HG02981 (cell line): ENCODE measurements at regions not wholly inside any gene's neighbourhood (a gene's known extent, or its start where the extent isn't known, plus 50 kb on each side); places are given as distances from the start of the nearest gene placed in this dataset.

ENCODE experiments used
- ATAC-seq: cut with Tn5 transposase; IDR thresholded peaks from one replicate; pipeline ENCODE4 v1.9.1; 2021; ENCODE audit warnings: mild to moderate bottlenecking, moderate library complexity; ENCODE audit not compliant: unreplicated experiment

GRCh38 chr1:94646786-94647555 is 105.4 kb upstream of the F3 start:
- ATAC-seq, result no peak

- ATAC-seq, result no peak
Observed at GRCh38 chr1:94646141-94646643, 104.6 kb upstream of the F3 start.

GRCh38 chr1:94644352-94644751 is 102.8 kb upstream of the F3 start:
- ATAC-seq, result no peak

GRCh38 chr1:94643819-94644218 is 102.3 kb upstream of the F3 start:
- ATAC-seq, result no peak

GRCh38 chr1:94642617-94643321 is 101.2 kb upstream of the F3 start:
- no peak for ATAC-seq

GRCh38 chr1:94641990-94642389 is 100.4 kb upstream of the F3 start:
- ATAC-seq, result no peak

GRCh38 chr1:94640125-94640524 is 98.6 kb upstream of the F3 start:
- no peak for ATAC-seq

- ATAC-seq, result no peak
Observed at GRCh38 chr1:94637121-94637520, 95.6 kb upstream of the F3 start.

GRCh38 chr1:94636624-94637023 is 95.1 kb upstream of the F3 start:
- no peak for ATAC-seq

GRCh38 chr1:94636100-94636499 is 94.5 kb upstream of the F3 start:
- ATAC-seq, result no peak

- ATAC-seq, result no peak
Observed at GRCh38 chr1:94634977-94635416, 93.4 kb upstream of the F3 start.

- no peak for ATAC-seq
Observed at GRCh38 chr1:94633051-94633450, 91.5 kb upstream of the F3 start.

- ATAC-seq, result no peak
Observed at GRCh38 chr1:94629259-94630181, 88.0 kb upstream of the F3 start.

- ATAC-seq, result no peak
Observed at GRCh38 chr1:94628499-94628843, 86.9 kb upstream of the F3 start.

- no peak for ATAC-seq
Observed at GRCh38 chr1:94627771-94628498, 86.4 kb upstream of the F3 start.

GRCh38 chr1:94624203-94624602 is 82.6 kb upstream of the F3 start:
- ATAC-seq, result no peak

- no peak for ATAC-seq
Observed at GRCh38 chr1:94623560-94624148, 82.1 kb upstream of the F3 start.

- ATAC-seq, result no peak
Observed at GRCh38 chr1:94622757-94623156, 81.2 kb upstream of the F3 start.

- ATAC-seq, result no peak
Observed at GRCh38 chr1:94621802-94622201, 80.2 kb upstream of the F3 start.

GRCh38 chr1:94621395-94621794 is 79.8 kb upstream of the F3 start:
- ATAC-seq, result no peak
